ENCODE measurements at regions not wholly inside any gene's neighbourhood (a gene's known extent, or its start where the extent isn't known, plus 50 kb on each side); places are given as distances from the start of the nearest gene placed in this dataset.

DNA sequence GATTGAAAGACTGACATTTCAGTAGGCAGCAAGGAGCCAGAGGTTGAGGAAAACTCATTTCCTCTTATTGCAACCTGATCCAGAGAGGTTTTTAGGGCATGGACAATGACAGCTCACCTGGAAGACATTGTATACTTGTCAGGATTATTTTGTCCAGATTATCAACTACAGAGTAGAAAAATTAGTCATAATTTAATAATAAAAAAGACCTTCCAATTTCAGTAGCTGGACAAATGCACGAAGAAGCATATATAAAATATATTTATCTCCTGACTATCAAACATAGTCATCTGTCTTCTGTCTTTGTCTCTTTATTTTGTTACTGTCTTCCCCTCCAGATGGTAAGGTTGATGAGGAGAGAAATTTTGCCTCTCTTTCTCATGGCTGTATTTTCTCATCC is 330.6 kb upstream of the RAG2 start:
- intact Hi-C loops (cut with DNase I): no loop called here
- H3K4me3 ChIP-seq: no peak overlapping the region
- TF ChIP-seq CTCF (IDR thresholded peaks at IDR 0.05): no peak
- ATAC-seq (no peak), DNase-seq (no peak)
- H3K4me1 ChIP-seq: no peaks in the 10 kb centered on the region
- no peaks in the 10 kb centered on the region for H3K36me3 ChIP-seq
- H3K9me3 ChIP-seq: peaks cover 0 to 3% of the 10 kb centered on the region in 2 donors
- H3K27ac ChIP-seq: no peak overlapping the region
- H3K27me3 ChIP-seq: no peaks in the 10 kb centered on the region

GRCh38 chr11:36899800-36900199 is 301.8 kb upstream of the RAG2 start:
- no peak for DNase-seq
- TF ChIP-seq CTCF (IDR thresholded peaks at IDR 0.05): no peak

GRCh38 chr11:36890841-36891240 is 292.8 kb upstream of the RAG2 start:
- H3K4me1 ChIP-seq: no peaks in the 10 kb centered on the region
- no peak for TF ChIP-seq CTCF (IDR thresholded peaks at IDR 0.05)
- H3K36me3 ChIP-seq: no peaks in the 10 kb centered on the region
- ATAC-seq: no peak
- no peaks in the 10 kb centered on the region for H3K9me3 ChIP-seq
- no peak for DNase-seq
- no peak overlapping the region for H3K4me3 ChIP-seq
- H3K27ac ChIP-seq: no peak overlapping the region
- intact Hi-C loops (cut with DNase I): no loop called here
- no peaks in the 10 kb centered on the region for H3K27me3 ChIP-seq

More at GRCh38 chr11:36899800-36900199, 301.8 kb upstream of the RAG2 start:
- no peaks in the 10 kb centered on the region for H3K9me3 ChIP-seq
- no peaks in the 10 kb centered on the region for H3K27me3 ChIP-seq
- no peak overlapping the region for H3K4me3 ChIP-seq
- intact Hi-C loops (cut with DNase I): no loop called here
- H3K4me1 ChIP-seq: no peaks in the 10 kb centered on the region
- H3K27ac ChIP-seq: no peak overlapping the region
- H3K36me3 ChIP-seq: no peaks in the 10 kb centered on the region
- no peak for ATAC-seq

- Histone ChIP-seq H3K9me3 (no peaks in the 10 kb centered on the region), H3K27me3 (no peaks in the 10 kb centered on the region), H3K27ac (no peak overlapping the region), H3K4me3 (no peak overlapping the region), H3K36me3 (no peaks in the 10 kb centered on the region), H3K4me1 (no peaks in the 10 kb centered on the region)
- no peak for ATAC-seq
- DNase-seq: no peak
- TF ChIP-seq CTCF (IDR thresholded peaks at IDR 0.05): no peak
- intact Hi-C loops (cut with DNase I): no loop called here
These were observed 292.2 kb upstream of the RAG2 start for GRCh38 chr11:36890121-36890679.

DNA sequence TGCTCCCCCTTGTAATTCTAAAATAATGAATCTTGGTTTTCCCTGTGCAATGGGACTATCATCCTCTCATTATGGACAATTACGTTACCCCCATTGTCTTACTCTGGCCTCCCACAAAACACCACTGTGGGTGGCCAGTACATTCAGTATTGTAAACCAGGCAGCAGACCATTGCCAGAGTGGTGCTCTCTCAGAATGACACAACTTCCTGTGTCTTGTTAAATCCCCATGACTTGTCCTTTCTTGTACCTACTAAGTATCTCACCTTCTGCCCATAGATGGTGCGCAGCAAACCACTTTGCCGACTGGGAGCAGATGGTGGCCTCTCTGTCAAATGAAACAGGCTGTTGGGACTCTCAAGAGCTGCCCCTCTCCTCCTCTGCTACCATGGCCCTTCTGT is 287.1 kb upstream of the RAG2 start:
- H3K4me1 ChIP-seq: no peaks in the 10 kb centered on the region
- intact Hi-C loops (cut with DNase I): no loop called here
- H3K36me3 ChIP-seq: no peaks in the 10 kb centered on the region
- no peak for DNase-seq
- H3K4me3 ChIP-seq: no peak overlapping the region
- H3K27me3 ChIP-seq: no peaks in the 10 kb centered on the region
- peaks cover 0 to 3% of the 10 kb centered on the region in 2 donors for H3K9me3 ChIP-seq
- no peak for TF ChIP-seq CTCF (IDR thresholded peaks at IDR 0.05)
- ATAC-seq: no peak
- no peak overlapping the region for H3K27ac ChIP-seq
